IMR-90 (cell line): ENCODE measurements at regions not wholly inside any gene's neighbourhood (a gene's known extent, or its start where the extent isn't known, plus 50 kb on each side); places are given as distances from the start of the nearest gene placed in this dataset.

Experiments
- ATAC-seq: fragments of 200-7000 bp; cut with Tn5 transposase; 2 replicates; pipeline ENCODE4 v1.9.1; 2020; ENCODE audit warnings: low read depth, mild to moderate bottlenecking, moderate library complexity
- BruUV-seq: library from RNA; stranded (reverse); fragments of 400-500 nt; replicated peaks from 2 replicates; lab custom pipeline; 2021; lab: Mats Ljungman, UMichigan
- CTCF ChIA-PET: fragments of 300-600 bp; formaldehyde crosslinking; extraction: SDS; loops from one replicate; lab custom pipeline; 2021; ENCODE audit warnings: antibody characterized with exemption; lab: Yijun Ruan, JAX
- POLR2A ChIA-PET: fragments of 300-600 bp; sonication (Branson Sonifier 250); formaldehyde crosslinking; loops from one replicate; lab custom pipeline; 2022; ENCODE audit warnings: antibody characterized with exemption; ENCODE audit not compliant: unreplicated experiment; lab: Charles Lee
- DNase-seq: peaks from one replicate; pipeline ENCODE4 v3.0.0; 2013
- H2AFZ ChIP-seq: replicated peaks from 2 replicates; pipeline ENCODE3; 2013; ENCODE audit warnings: low read length, mild to moderate bottlenecking; ENCODE audit not compliant: poor library complexity
- H2AK5ac ChIP-seq: 2 replicates; pipeline ENCODE4 v1.6.1; 2013; ENCODE audit warnings: low read depth, low read length, inconsistent platforms
- H2AK9ac ChIP-seq: replicated peaks from 2 replicates; pipeline ENCODE3; 2013; ENCODE audit warnings: mild to moderate bottlenecking, low read depth, low read length, moderate library complexity; ENCODE audit not compliant: poor library complexity
- H2BK120ac ChIP-seq: 2 replicates; pipeline ENCODE4 v1.6.1; 2013; ENCODE audit warnings: low read depth, low read length, inconsistent platforms
- H2BK15ac ChIP-seq: 3 replicates; pipeline ENCODE4 v1.6.1; 2013; ENCODE audit warnings: low read depth, low read length, inconsistent platforms
- H2BK20ac ChIP-seq: 2 replicates; pipeline ENCODE4 v1.6.1; 2013; ENCODE audit warnings: low read depth, mild to moderate bottlenecking, inconsistent platforms, low read length, moderate library complexity
- H2BK5ac ChIP-seq: 2 replicates; pipeline ENCODE4 v1.6.1; 2013; ENCODE audit warnings: mild to moderate bottlenecking, low read depth, low read length, inconsistent platforms; ENCODE audit not compliant: poor library complexity, severe bottlenecking
- H3K14ac ChIP-seq: replicated peaks from 2 replicates; pipeline ENCODE4 v1.6.1; 2013; ENCODE audit warnings: low read depth, low read length, inconsistent platforms
- H3K18ac ChIP-seq: 2 replicates; pipeline ENCODE4 v1.6.1; 2013; ENCODE audit warnings: low read depth, low read length, control low read depth
- H3K23ac ChIP-seq: 2 replicates; pipeline ENCODE4 v1.6.1; 2013; ENCODE audit warnings: low read depth, low read length, inconsistent platforms
- H3K27ac ChIP-seq: 2 replicates; pipeline ENCODE4 v1.5.1; 2013; ENCODE audit warnings: mild to moderate bottlenecking, control low read depth, low read length; ENCODE audit not compliant: insufficient read depth
- H3K27me3 ChIP-seq: 2 replicates; pipeline ENCODE4 v1.6.1; 2013; ENCODE audit warnings: low read length; ENCODE audit not compliant: control insufficient read depth, insufficient read depth
- H3K36me3 ChIP-seq: 2 replicates; pipeline ENCODE4 v1.6.1; 2013; ENCODE audit warnings: low read length, mixed read lengths; ENCODE audit not compliant: control insufficient read depth, insufficient read depth
- H3K4ac ChIP-seq: 2 replicates; pipeline ENCODE4 v1.6.1; 2013; ENCODE audit warnings: low read depth, low read length, inconsistent platforms
- H3K4me1 ChIP-seq: 2 replicates; pipeline ENCODE4 v1.6.1; 2013; ENCODE audit warnings: low read length, mixed read lengths; ENCODE audit not compliant: control insufficient read depth, insufficient read depth
- H3K4me2 ChIP-seq: 2 replicates; pipeline ENCODE4 v1.6.1; 2013; ENCODE audit warnings: low read depth, mild to moderate bottlenecking, control low read depth, low read length, moderate library complexity
- H3K4me3 ChIP-seq: 2 replicates; pipeline ENCODE4 v1.5.1; 2013; ENCODE audit warnings: low read depth, mild to moderate bottlenecking, control low read depth, low read length, moderate library complexity; ENCODE audit not compliant: insufficient read depth
- H3K56ac ChIP-seq: 2 replicates; pipeline ENCODE4 v1.6.1; 2013; ENCODE audit warnings: low read length, inconsistent platforms; ENCODE audit not compliant: insufficient read depth; ENCODE audit errors: extremely low read depth
- H3K79me1 ChIP-seq, 2 experiments: 2 replicates each; pipeline ENCODE4 v1.6.1; 2013; ENCODE audit warnings: low read length in 2 of 2, inconsistent platforms in 1 of 2, low read depth in 1 of 2
- H3K9ac ChIP-seq: 2 replicates; pipeline ENCODE4 v1.6.1; 2013; ENCODE audit warnings: low read depth, low read length, control low read depth
- H3K9me1 ChIP-seq: 2 replicates; pipeline ENCODE4 v1.6.1; 2013; ENCODE audit warnings: low read length, inconsistent platforms; ENCODE audit not compliant: insufficient read depth
- H3K9me3 ChIP-seq: 2 replicates; pipeline ENCODE4 v1.6.1; 2013; ENCODE audit warnings: low read length; ENCODE audit not compliant: control insufficient read depth, insufficient read depth
- H4K20me1 ChIP-seq: 2 replicates; pipeline ENCODE4 v1.6.1; 2013; ENCODE audit warnings: low read length, inconsistent platforms; ENCODE audit not compliant: insufficient read depth
- H4K5ac ChIP-seq: 2 replicates; pipeline ENCODE4 v1.6.1; 2013; ENCODE audit warnings: mild to moderate bottlenecking, low read depth, low read length, control low read depth
- H4K8ac ChIP-seq, 2 experiments: 2 replicates each; pipeline ENCODE4 v1.6.1; 2013; ENCODE audit warnings: low read depth in 2 of 2, low read length in 2 of 2, control low read depth in 1 of 2, inconsistent platforms in 1 of 2
- H4K91ac ChIP-seq: 2 replicates; pipeline ENCODE4 v1.6.1; 2013; ENCODE audit warnings: low read depth, low read length, inconsistent platforms; ENCODE audit not compliant: insufficient read depth
- BHLHE40 ChIP-seq: fragments of 150-350 bp; IDR thresholded peaks from 2 replicates; pipeline ENCODE4 v1.6.1; 2016; ENCODE audit warnings: mild to moderate bottlenecking, low read depth, low read length
- CEBPB ChIP-seq: IDR thresholded peaks from 2 replicates; pipeline ENCODE4 v1.6.1; 2012; ENCODE audit warnings: low read depth, low read length, improper control_type of control experiment
- CHD1 ChIP-seq: IDR thresholded peaks from 2 replicates; pipeline ENCODE4 v1.6.1; 2012; ENCODE audit warnings: low read depth, low read length, improper control_type of control experiment
- FOS ChIP-seq: fragments of 150-350 bp; IDR thresholded peaks from 2 replicates; pipeline ENCODE4 v1.6.1; 2016; ENCODE audit warnings: low read depth, low read length
- MAFK ChIP-seq: IDR thresholded peaks from 2 replicates; pipeline ENCODE4 v1.6.1; 2012; ENCODE audit warnings: low read depth, low read length, improper control_type of control experiment
- MAZ ChIP-seq: IDR thresholded peaks from 2 replicates; pipeline ENCODE4 v1.6.1; 2012; ENCODE audit warnings: low read depth, mild to moderate bottlenecking, low read length, improper control_type of control experiment, moderate library complexity, borderline replicate concordance
- MXI1 ChIP-seq: IDR thresholded peaks from 2 replicates; pipeline ENCODE4 v1.6.1; 2012; ENCODE audit warnings: low read depth, mild to moderate bottlenecking, low read length, moderate library complexity, borderline replicate concordance
- NFE2L2 ChIP-seq: fragments of 150-350 bp; IDR thresholded peaks from 2 replicates; pipeline ENCODE4 v1.6.1; 2016; ENCODE audit warnings: low read depth, mild to moderate bottlenecking, low read length
- RCOR1 ChIP-seq: IDR thresholded peaks from 2 replicates; pipeline ENCODE4 v1.6.1; 2012; ENCODE audit warnings: mild to moderate bottlenecking, low read length, improper control_type of control experiment; ENCODE audit not compliant: insufficient replicate concordance
- SMC3 ChIP-seq: fragments of 150-350 bp; IDR thresholded peaks from 2 replicates; pipeline ENCODE4 v1.6.1; 2016; ENCODE audit warnings: low read depth, mild to moderate bottlenecking, antibody characterized with exemption, low read length, moderate library complexity
- USF2 ChIP-seq: fragments of 150-350 bp; IDR thresholded peaks from 2 replicates; pipeline ENCODE4 v1.6.1; 2017; ENCODE audit warnings: mild to moderate bottlenecking, antibody characterized with exemption, low read length, low read depth
- WGBS, 2 experiments: methylation state at CpG; one replicate each; pipeline versions ENCODE4 v1.1.5 to v1.1.7; 2013; ENCODE audit warnings: missing lambda C conversion rate in 2 of 2; ENCODE audit not compliant: insufficient read length in 1 of 2; ENCODE audit errors: extremely low coverage in 2 of 2; 5-methylcytosine and 5-hydroxymethylcytosine counted together
- dilution Hi-C: fragments of 300-500 bp; cut with HindIII; formaldehyde crosslinking; loops from one replicate; pipeline ENCODE4 v1.14.3; 2018; ENCODE audit warnings: low sequenced_read_pairs; ENCODE audit not compliant: unreplicated experiment
- in situ Hi-C: fragments of 300-500 bp; cut with MboI; formaldehyde crosslinking; loops from 3 replicates; pipeline ENCODE4 v1.14.3; 2019; ENCODE audit warnings: low sequenced_read_pairs, inconsistent platforms, mixed read lengths
- intact Hi-C: fragments of 100-400 bp; cut with micrococcal nuclease; formaldehyde crosslinking; loops from 2 replicates; pipeline ENCODE4 v1.10.0; 2022

GRCh38 chr19:30923096-30923495 is 426.1 kb downstream of the TSHZ3 start:
- WGBS, 2 experiments, result no CpG with 5 or more reads among the region's 4 CpGs
- Histone ChIP-seq H2AK9ac (no peak overlapping the region), H2AK5ac (no peak overlapping the region), H2AFZ (no peak overlapping the region), H3K4me1 (no peaks in the 10 kb centered on the region), H2BK15ac (no peak overlapping the region), H2BK5ac (no peak overlapping the region), H3K9ac (no peak overlapping the region), H3K4ac (no peak overlapping the region), H3K27me3 (no peaks in the 10 kb centered on the region), H4K20me1 (no peaks in the 10 kb centered on the region), H3K36me3 (no peaks in the 10 kb centered on the region), H3K4me3 (no peak overlapping the region), H3K9me3 (no peaks in the 10 kb centered on the region), H3K27ac (no peak overlapping the region), H3K14ac (no peak overlapping the region), H3K4me2 (no peak overlapping the region), H3K9me1 (no peaks in the 10 kb centered on the region), H4K91ac (no peak overlapping the region), H3K18ac (no peak overlapping the region), H3K79me1 (no peaks in the 10 kb centered on the region), H3K23ac (no peak overlapping the region), H2BK120ac (no peak overlapping the region), H4K8ac (no peak overlapping the region), H4K5ac (no peak overlapping the region), H2BK20ac (no peak overlapping the region), H3K56ac (no peak overlapping the region)
- dilution Hi-C loops (no loop called here), in situ Hi-C loops (no loop called here), intact Hi-C loops (no loop called here)
- DNase-seq, result no peak
- CTCF ChIA-PET, result no interaction called here
- TF ChIP-seq CEBPB, result no peak
- no peak for TF ChIP-seq CHD1
- no peak for TF ChIP-seq MXI1
- no peak for TF ChIP-seq RCOR1
- TF ChIP-seq BHLHE40, result no peak
- no peak for TF ChIP-seq NFE2L2
- TF ChIP-seq MAFK, result no peak
- no peak for TF ChIP-seq FOS
- no peak for TF ChIP-seq MAZ
- TF ChIP-seq SMC3, result no peak
- no peak for TF ChIP-seq USF2
- ATAC-seq, result no peak
- BruUV-seq, result no TSS peak
- POLR2A ChIA-PET, result no interaction called here
